Activated CD4-positive, alpha-beta T cell treated with anti-CD3 and anti-CD28 coated beads for 36 hours (primary cell): ENCODE measurements at regions not wholly inside any gene's neighbourhood (a gene's known extent, or its start where the extent isn't known, plus 50 kb on each side); places are given as distances from the start of the nearest gene placed in this dataset.

Source experiments
- ATAC-seq: fragments of 200-7000 bp; cut with Tn5 transposase; one replicate; pipeline ENCODE4 v1.10.0; 2021; ENCODE audit warnings: mild to moderate bottlenecking, moderate library complexity
- CTCF ChIA-PET: fragments of 350-600 bp; sonication (Branson Sonifier 250); formaldehyde crosslinking; loops from one replicate; lab custom pipeline; 2021; ENCODE audit warnings: antibody characterized with exemption; lab: Charles Lee
- POLR2A ChIA-PET: fragments of 350-600 bp; sonication (Branson Sonifier 250); formaldehyde crosslinking; loops from one replicate; lab custom pipeline; 2021; ENCODE audit warnings: antibody characterized with exemption, inconsistent platforms; lab: Charles Lee
- DNase-seq: peaks from one replicate; pipeline ENCODE4 v3.0.0-alpha.2; 2020
- H3K27ac Mint-ChIP-seq: one replicate; pipeline ENCODE4 v1.8.0; 2021; ENCODE audit warnings: mixed read lengths
- H3K27me3 Mint-ChIP-seq: one replicate; pipeline ENCODE4 v1.8.0; 2021; ENCODE audit warnings: mixed read lengths
- H3K36me3 Mint-ChIP-seq: one replicate; pipeline ENCODE4 v1.8.0; 2021; ENCODE audit warnings: low read depth, mixed read lengths
- H3K4me1 Mint-ChIP-seq: one replicate; pipeline ENCODE4 v1.8.0; 2021; ENCODE audit warnings: mixed read lengths
- H3K4me3 Mint-ChIP-seq: one replicate; pipeline ENCODE4 v1.8.0; 2021; ENCODE audit warnings: mild to moderate bottlenecking, moderate library complexity, mixed read lengths
- H3K9me3 Mint-ChIP-seq: one replicate; pipeline ENCODE4 v1.8.0; 2021; ENCODE audit warnings: low read depth, mixed read lengths
- intact Hi-C, 2 experiments: fragments of 100-400 bp; cut with DNase I in 1 of 2; cut with micrococcal nuclease in 1 of 2; formaldehyde crosslinking; loops; one replicate each; pipeline versions ENCODE4 v1.14.2 to v1.15.1; 2022 to 2024; cut with DNase I, micrococcal nuclease

- no peaks in the 10 kb centered on the region for H3K9me3 Mint-ChIP-seq
- intact Hi-C loops = no loop called here
- DNase-seq (no peak), ATAC-seq (no peak)
- CTCF ChIA-PET = interaction anchor here (0.6 to 0.8 kb wide), 2 partner anchors 9 to 30 kb away, joined by 3 read pairs; no protein-coding TSS in a partner anchor
- no peaks in the 10 kb centered on the region for H3K36me3 Mint-ChIP-seq
- H3K27ac Mint-ChIP-seq = no peak overlapping the region
- no peak overlapping the region for H3K4me3 Mint-ChIP-seq
- POLR2A ChIA-PET = interaction anchor here (0.6 kb wide), 1 partner anchor 253 kb away, joined by 3 read pairs; no protein-coding TSS in a partner anchor
- no peaks in the 10 kb centered on the region for H3K4me1 Mint-ChIP-seq
- peaks cover 18% of the 10 kb centered on the region for H3K27me3 Mint-ChIP-seq
These were observed 90.3 kb upstream of the RTL6 start for GRCh38 chr22:44588348-44588747.

- Mint-ChIP-seq H3K4me1 (no peaks in the 10 kb centered on the region), H3K27ac (no peak overlapping the region), H3K4me3 (no peak overlapping the region), H3K9me3 (no peaks in the 10 kb centered on the region), H3K36me3 (no peaks in the 10 kb centered on the region), H3K27me3 (peaks cover 17% of the 10 kb centered on the region)
- DNase-seq = no peak
- CTCF ChIA-PET = interaction anchor here (0.8 kb wide), 1 partner anchor 29 kb away, joined by 3 read pairs; no protein-coding TSS in a partner anchor
- intact Hi-C loops = no loop called here
- POLR2A ChIA-PET = no interaction called here
- ATAC-seq = no peak
These were observed 89.8 kb upstream of the RTL6 start for GRCh38 chr22:44587737-44588310.

GRCh38 chr22:44586999-44587736 is 89.1 kb upstream of the RTL6 start:
- Mint-ChIP-seq H3K36me3 (no peaks in the 10 kb centered on the region), H3K27ac (no peak overlapping the region), H3K4me1 (no peaks in the 10 kb centered on the region), H3K9me3 (no peaks in the 10 kb centered on the region), H3K27me3 (peaks cover 17% of the 10 kb centered on the region), H3K4me3 (no peak overlapping the region)
- no peak for ATAC-seq
- POLR2A ChIA-PET = no interaction called here
- DNase-seq = peak; percentile 16
- CTCF ChIA-PET = no interaction called here
- intact Hi-C loops = no loop called here

GRCh38 chr22:44586351-44586990 is 88.4 kb upstream of the RTL6 start:
- Mint-ChIP-seq H3K36me3 (no peaks in the 10 kb centered on the region), H3K4me3 (no peak overlapping the region), H3K27ac (no peak overlapping the region), H3K9me3 (no peaks in the 10 kb centered on the region), H3K4me1 (no peaks in the 10 kb centered on the region), H3K27me3 (peaks cover 17% of the 10 kb centered on the region)
- POLR2A ChIA-PET = interaction anchor here (0.7 kb wide), 1 partner anchor 303 kb away, joined by 3 read pairs; no protein-coding TSS in a partner anchor
- intact Hi-C loops = no loop called here
- DNase-seq (no peak), ATAC-seq (no peak)
- CTCF ChIA-PET = no interaction called here

- no peaks in the 10 kb centered on the region for H3K9me3 Mint-ChIP-seq
These were observed 87.7 kb upstream of the RTL6 start for GRCh38 chr22:44585559-44586350.

GRCh38 chr22:44584256-44584902 is 86.3 kb upstream of the RTL6 start:
- Mint-ChIP-seq H3K27me3 (peaks cover 17% of the 10 kb centered on the region), H3K36me3 (no peaks in the 10 kb centered on the region), H3K4me1 (no peaks in the 10 kb centered on the region), H3K4me3 (no peak overlapping the region), H3K27ac (no peak overlapping the region), H3K9me3 (no peaks in the 10 kb centered on the region)
- DNase-seq = peak; percentile 2
- ChIA-PET CTCF (no interaction called here), POLR2A (no interaction called here)
- intact Hi-C loops = no loop called here
- no peak for ATAC-seq

More at GRCh38 chr22:44585559-44586350, 87.7 kb upstream of the RTL6 start:
- Mint-ChIP-seq H3K36me3 (no peaks in the 10 kb centered on the region), H3K27me3 (peaks cover 17% of the 10 kb centered on the region), H3K4me1 (no peaks in the 10 kb centered on the region), H3K27ac (no peak overlapping the region), H3K4me3 (no peak overlapping the region)
- ChIA-PET POLR2A (interaction anchor here (0.7 kb wide), 1 partner anchor 302 kb away, joined by 3 read pairs; no protein-coding TSS in a partner anchor), CTCF (no interaction called here)
- no peak for DNase-seq
- intact Hi-C loops = no loop called here
- no peak for ATAC-seq

GRCh38 chr22:44583854-44584253 is 85.8 kb upstream of the RTL6 start:
- CTCF ChIA-PET = no interaction called here
- intact Hi-C loops = no loop called here
- DNase-seq = no peak
- Mint-ChIP-seq H3K4me1 (no peaks in the 10 kb centered on the region), H3K27ac (no peak overlapping the region), H3K27me3 (peaks cover 17% of the 10 kb centered on the region), H3K9me3 (no peaks in the 10 kb centered on the region), H3K4me3 (no peak overlapping the region), H3K36me3 (no peaks in the 10 kb centered on the region)
- POLR2A ChIA-PET = no interaction called here
- ATAC-seq = no peak

GRCh38 chr22:44583061-44583760 is 85.2 kb upstream of the RTL6 start:
- ATAC-seq (no peak), DNase-seq (no peak)
- peaks cover 17% of the 10 kb centered on the region for H3K27me3 Mint-ChIP-seq
- no peaks in the 10 kb centered on the region for H3K9me3 Mint-ChIP-seq
- no peak overlapping the region for H3K4me3 Mint-ChIP-seq
- H3K4me1 Mint-ChIP-seq = no peaks in the 10 kb centered on the region
- no peaks in the 10 kb centered on the region for H3K36me3 Mint-ChIP-seq
- H3K27ac Mint-ChIP-seq = no peak overlapping the region
- ChIA-PET POLR2A (no interaction called here), CTCF (interaction anchor here (1.2 kb wide), 1 partner anchor 16 kb away, joined by 3 read pairs; no protein-coding TSS in a partner anchor)
- intact Hi-C loops = no loop called here

GRCh38 chr22:44582016-44582415 is 84.0 kb upstream of the RTL6 start:
- Mint-ChIP-seq H3K27ac (no peak overlapping the region), H3K4me1 (no peaks in the 10 kb centered on the region)
- intact Hi-C loops = no loop called here

GRCh38 chr22:44581096-44581435 is 83.0 kb upstream of the RTL6 start:
- no peak for ATAC-seq
- H3K4me3 Mint-ChIP-seq = no peak overlapping the region
- ChIA-PET POLR2A (no interaction called here), CTCF (interaction anchor here (0.8 kb wide), 1 partner anchor 495 kb away, joined by 4 read pairs; no protein-coding TSS in a partner anchor)
- intact Hi-C loops = no loop called here
- H3K27me3 Mint-ChIP-seq = peaks cover 6% of the 10 kb centered on the region
- no peaks in the 10 kb centered on the region for H3K36me3 Mint-ChIP-seq
- H3K27ac Mint-ChIP-seq = no peak overlapping the region
- H3K4me1 Mint-ChIP-seq = no peaks in the 10 kb centered on the region
- no peak for DNase-seq
- no peaks in the 10 kb centered on the region for H3K9me3 Mint-ChIP-seq

More at GRCh38 chr22:44582016-44582415, 84.0 kb upstream of the RTL6 start:
- DNase-seq (no peak), ATAC-seq (no peak)
- Mint-ChIP-seq H3K27me3 (peaks cover 9% of the 10 kb centered on the region), H3K9me3 (no peaks in the 10 kb centered on the region), H3K36me3 (no peaks in the 10 kb centered on the region), H3K4me3 (no peak overlapping the region)
- ChIA-PET POLR2A (no interaction called here), CTCF (interaction anchor here (1.2 kb wide), 1 partner anchor 15 kb away, joined by 3 read pairs; no protein-coding TSS in a partner anchor)
